ENCODE measurements at regions not wholly inside any gene's neighbourhood (a gene's known extent, or its start where the extent isn't known, plus 50 kb on each side); places are given as distances from the start of the nearest gene placed in this dataset.

- TF ChIP-seq, protein P1, sequence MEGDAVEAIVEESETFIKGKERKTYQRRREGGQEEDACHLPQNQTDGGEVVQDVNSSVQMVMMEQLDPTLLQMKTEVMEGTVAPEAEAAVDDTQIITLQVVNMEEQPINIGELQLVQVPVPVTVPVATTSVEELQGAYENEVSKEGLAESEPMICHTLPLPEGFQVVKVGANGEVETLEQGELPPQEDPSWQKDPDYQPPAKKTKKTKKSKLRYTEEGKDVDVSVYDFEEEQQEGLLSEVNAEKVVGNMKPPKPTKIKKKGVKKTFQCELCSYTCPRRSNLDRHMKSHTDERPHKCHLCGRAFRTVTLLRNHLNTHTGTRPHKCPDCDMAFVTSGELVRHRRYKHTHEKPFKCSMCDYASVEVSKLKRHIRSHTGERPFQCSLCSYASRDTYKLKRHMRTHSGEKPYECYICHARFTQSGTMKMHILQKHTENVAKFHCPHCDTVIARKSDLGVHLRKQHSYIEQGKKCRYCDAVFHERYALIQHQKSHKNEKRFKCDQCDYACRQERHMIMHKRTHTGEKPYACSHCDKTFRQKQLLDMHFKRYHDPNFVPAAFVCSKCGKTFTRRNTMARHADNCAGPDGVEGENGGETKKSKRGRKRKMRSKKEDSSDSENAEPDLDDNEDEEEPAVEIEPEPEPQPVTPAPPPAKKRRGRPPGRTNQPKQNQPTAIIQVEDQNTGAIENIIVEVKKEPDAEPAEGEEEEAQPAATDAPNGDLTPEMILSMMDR (IDR thresholded peaks at IDR 0.05; ENCODE audit: low read depth, low read length, poor library complexity, severe bottlenecking), result no peak
- TF ChIP-seq EZH2phosphoT487 (IDR thresholded peaks at IDR 0.05; ENCODE audit: borderline replicate concordance, low read length), result no peak
Measured at GRCh38 chr5:2582106-2582505, 169.4 kb downstream of the IRX2 start.

All from DOHH2 (cell line).